Esophagus muscularis mucosa (tissue), 4 donors: ENCODE measurements at regions not wholly inside any gene's neighbourhood (a gene's known extent, or its start where the extent isn't known, plus 50 kb on each side); places are given as distances from the start of the nearest gene placed in this dataset.

Experiments used
- DNase-seq: peaks from one replicate; pipeline ENCODE4 v3.0.0-alpha.2; 2017; ENCODE audit errors: extremely low spot score
- H3K27ac ChIP-seq, 4 donors: fragments of 200-600 bp; sonication (generic); replicated peaks in 1 of 4; 1 replicate in 3 of 4; 2 replicates in 1 of 4; pipeline ENCODE4 v1.5.1; 2016 to 2019; ENCODE audit warnings: mild to moderate bottlenecking in 1 of 4
- H3K27me3 ChIP-seq, 4 donors: fragments of 200-600 bp; sonication (generic); one replicate each; pipeline versions ENCODE4 v1.5.1 to v1.6.0; 2016 to 2019
- H3K36me3 ChIP-seq, 4 donors: fragments of 200-600 bp; sonication (generic); one replicate each; pipeline ENCODE4 v1.5.1; 2016 to 2019
- H3K4me1 ChIP-seq, 4 donors: fragments of 200-600 bp; sonication (generic); one replicate each; pipeline ENCODE4 v1.5.1; 2016 to 2019
- H3K4me3 ChIP-seq, 4 donors: fragments of 200-600 bp; sonication (generic); 1 replicate in 2 of 4; 2 replicates in 2 of 4; pipeline ENCODE4 v1.5.1; 2016 to 2019; ENCODE audit warnings: mild to moderate bottlenecking in 4 of 4, moderate library complexity in 1 of 4
- H3K9me3 ChIP-seq, 4 donors: fragments of 200-600 bp; sonication (generic); 1 replicate in 3 of 4; 2 replicates in 1 of 4; pipeline ENCODE4 v1.5.1; 2016 to 2019
- EP300 ChIP-seq: sonication (generic); formaldehyde crosslinking; IDR thresholded peaks from one replicate; pipeline ENCODE4 v1.6.1; 2017; ENCODE audit warnings: antibody characterized with exemption
- POLR2A ChIP-seq: fragments of 450-650 bp; IDR thresholded peaks from one replicate; pipeline ENCODE4 v1.6.1; 2017; ENCODE audit warnings: antibody characterized with exemption, moderate library complexity, mild to moderate bottlenecking, low read depth
- POLR2AphosphoS5 ChIP-seq, 2 donors: sonication (generic); formaldehyde crosslinking; IDR thresholded peaks; one replicate each; pipeline ENCODE4 v1.6.1; 2017; ENCODE audit warnings: antibody characterized with exemption in 2 of 2
- whole genome bisulfite sequencing: methylation state at CpG from one replicate; pipeline ENCODE4 v1.1.5; 2018; 5-methylcytosine and 5-hydroxymethylcytosine counted together
- intact Hi-C: fragments of 100-400 bp; cut with DNase I; formaldehyde crosslinking; loops from one replicate; pipeline ENCODE4 v1.15.1; 2023
- TF ChIP-seq, protein P1 (sequence below), 3 experiments: fragments of 200-600 bp in 2 of 3; fragments of 450-650 bp in 1 of 3; sonication (generic) in 2 of 3; IDR thresholded peaks; one replicate each; pipeline ENCODE4 v1.5.1; 2017 to 2019; ENCODE audit warnings: antibody characterized with exemption in 3 of 3, mild to moderate bottlenecking in 2 of 3, moderate library complexity in 1 of 3

DNA sequence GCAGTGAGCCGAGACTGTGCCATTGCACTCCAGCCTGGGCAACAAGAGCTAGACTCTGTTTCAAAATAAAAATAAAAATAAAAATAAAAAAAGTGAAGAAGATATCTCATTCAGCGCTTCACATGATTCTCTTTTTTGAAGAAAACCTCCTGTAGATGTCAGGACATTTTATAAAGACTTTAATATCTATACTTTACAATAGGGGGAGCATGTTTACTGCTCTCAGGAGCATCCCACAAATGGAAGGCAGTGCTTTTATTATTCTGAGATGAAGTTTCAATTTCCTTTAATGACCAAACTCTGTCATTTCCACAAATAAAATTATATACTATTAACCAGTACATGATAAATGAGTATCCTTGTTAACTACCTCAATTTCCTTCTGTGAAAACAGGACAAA is 118.7 kb upstream of the MYOCD start:
- intact Hi-C loops: loop anchor here (5.0 to 10.0 kb wide), 5 partner anchors 120 to 455 kb away; partner anchors contain the start of gene MYOCD
- Histone ChIP-seq H3K27ac (no peak overlapping the region), H3K36me3 (no peaks in the 10 kb centered on the region), H3K4me3 (no peak overlapping the region), H3K27me3 (no peaks in the 10 kb centered on the region), H3K9me3 (no peaks in the 10 kb centered on the region), H3K4me1 (peaks cover 0 to 12% (median 5%) of the 10 kb centered on the region in 4 donors)
- WGBS: 89% methylated on average over 2 of the region's 2 CpGs
- no peak for DNase-seq
- TF ChIP-seq EP300: no peak
- no peak for TF ChIP-seq POLR2A
- TF ChIP-seq, protein P1, sequence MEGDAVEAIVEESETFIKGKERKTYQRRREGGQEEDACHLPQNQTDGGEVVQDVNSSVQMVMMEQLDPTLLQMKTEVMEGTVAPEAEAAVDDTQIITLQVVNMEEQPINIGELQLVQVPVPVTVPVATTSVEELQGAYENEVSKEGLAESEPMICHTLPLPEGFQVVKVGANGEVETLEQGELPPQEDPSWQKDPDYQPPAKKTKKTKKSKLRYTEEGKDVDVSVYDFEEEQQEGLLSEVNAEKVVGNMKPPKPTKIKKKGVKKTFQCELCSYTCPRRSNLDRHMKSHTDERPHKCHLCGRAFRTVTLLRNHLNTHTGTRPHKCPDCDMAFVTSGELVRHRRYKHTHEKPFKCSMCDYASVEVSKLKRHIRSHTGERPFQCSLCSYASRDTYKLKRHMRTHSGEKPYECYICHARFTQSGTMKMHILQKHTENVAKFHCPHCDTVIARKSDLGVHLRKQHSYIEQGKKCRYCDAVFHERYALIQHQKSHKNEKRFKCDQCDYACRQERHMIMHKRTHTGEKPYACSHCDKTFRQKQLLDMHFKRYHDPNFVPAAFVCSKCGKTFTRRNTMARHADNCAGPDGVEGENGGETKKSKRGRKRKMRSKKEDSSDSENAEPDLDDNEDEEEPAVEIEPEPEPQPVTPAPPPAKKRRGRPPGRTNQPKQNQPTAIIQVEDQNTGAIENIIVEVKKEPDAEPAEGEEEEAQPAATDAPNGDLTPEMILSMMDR (IDR thresholded peaks at IDR 0.05): no peak
- no peak for TF ChIP-seq POLR2AphosphoS5 (IDR thresholded peaks at IDR 0.05)

DNA sequence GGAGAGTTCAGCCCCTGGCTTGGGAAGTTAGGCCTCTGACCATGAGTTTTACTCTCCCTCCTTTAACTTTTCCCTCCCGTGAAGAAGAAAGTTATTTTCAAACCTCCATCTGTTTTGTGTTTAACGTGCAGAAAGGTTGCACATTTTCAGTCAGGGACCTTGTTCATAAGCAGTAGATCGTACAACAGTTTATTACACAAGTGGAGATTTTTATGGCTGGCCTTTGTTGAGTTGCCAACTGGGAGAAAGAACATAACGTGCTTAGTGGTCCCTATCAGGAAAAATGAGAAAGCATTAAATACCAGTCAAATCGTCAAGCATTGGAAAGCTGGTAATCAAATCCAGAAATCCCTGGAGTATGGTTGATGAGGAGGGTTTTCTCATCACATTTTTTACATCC is 117.9 kb upstream of the MYOCD start:
- Histone ChIP-seq H3K4me3 (no peak overlapping the region), H3K9me3 (no peaks in the 10 kb centered on the region), H3K27ac (no peak overlapping the region), H3K27me3 (no peaks in the 10 kb centered on the region), H3K36me3 (no peaks in the 10 kb centered on the region), H3K4me1 (peaks cover 0 to 12% (median 5%) of the 10 kb centered on the region in 4 donors)
- WGBS: 90% methylated on average over 5 of the region's 5 CpGs
- TF ChIP-seq, protein P1 (IDR thresholded peaks at IDR 0.05): no peak
- TF ChIP-seq POLR2A (no peak), POLR2AphosphoS5 (IDR thresholded peaks at IDR 0.05) (no peak), EP300 (no peak)
- intact Hi-C loops: loop anchor here (5.0 to 10.0 kb wide), 5 partner anchors 119 to 454 kb away; partner anchors contain the start of gene MYOCD
- DNase-seq: no peak

DNA sequence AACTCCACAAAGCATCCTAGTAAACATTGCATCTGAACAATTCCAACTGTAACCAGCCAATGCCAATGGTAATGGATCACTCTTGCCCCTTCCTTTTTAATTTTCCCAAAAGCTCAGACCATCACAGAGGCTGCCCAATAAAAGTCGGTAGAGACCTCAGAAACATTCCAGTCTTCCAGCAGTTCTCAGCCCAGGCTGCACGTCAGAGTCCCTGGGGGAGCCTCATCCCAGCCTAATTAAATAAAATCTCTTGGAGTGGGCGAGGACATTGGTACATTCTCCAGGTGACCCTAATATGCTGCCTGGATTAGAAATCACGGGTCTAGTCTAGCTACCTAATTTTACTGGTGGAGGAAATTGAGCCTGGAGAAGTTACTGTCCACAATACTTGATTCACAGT is 117.1 kb upstream of the MYOCD start:
- Histone ChIP-seq H3K9me3 (no peaks in the 10 kb centered on the region), H3K4me1 (peaks cover 0 to 12% (median 5%) of the 10 kb centered on the region in 4 donors), H3K27me3 (no peaks in the 10 kb centered on the region), H3K4me3 (no peak overlapping the region), H3K36me3 (no peaks in the 10 kb centered on the region), H3K27ac (no peak overlapping the region)
- DNase-seq: no peak
- WGBS: 80% methylated on average over 4 of the region's 4 CpGs
- TF ChIP-seq POLR2A (no peak), POLR2AphosphoS5 (IDR thresholded peaks at IDR 0.05) (no peak), EP300 (no peak)
- TF ChIP-seq, protein P1 (IDR thresholded peaks at IDR 0.05): no peak
- intact Hi-C loops: loop anchor here (5.0 to 10.0 kb wide), 5 partner anchors 119 to 454 kb away; partner anchors contain the start of gene MYOCD

DNA sequence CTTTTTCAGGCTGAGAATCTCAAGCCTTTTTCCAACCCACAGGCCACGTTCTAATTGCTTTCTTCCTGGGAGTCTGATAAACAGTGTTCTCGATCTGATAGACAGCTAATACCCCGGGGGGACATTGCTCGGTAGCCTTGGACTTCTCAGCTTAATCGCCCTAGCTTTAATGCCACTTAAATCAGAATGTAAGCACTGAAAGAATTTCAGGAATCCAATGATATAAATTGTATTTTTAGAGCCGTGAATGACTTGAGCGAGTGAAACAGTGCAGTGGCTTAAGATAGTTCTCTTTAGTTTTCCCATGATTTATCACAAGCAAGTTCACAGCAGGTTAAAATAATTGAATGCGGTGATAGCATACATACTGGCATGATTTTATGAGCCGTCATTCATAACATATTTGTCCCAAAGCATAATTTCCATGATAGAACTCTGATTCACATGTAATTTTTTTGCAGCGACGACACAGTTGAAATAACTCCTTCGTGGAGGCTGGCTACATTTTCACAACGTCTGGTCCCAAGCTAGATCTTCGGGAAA is 116.1 kb upstream of the MYOCD start:
- no peak for DNase-seq
- Histone ChIP-seq H3K36me3 (no peaks in the 10 kb centered on the region), H3K27ac (peak overlapping the region; percentile 0 to 32 (median 12)), H3K4me1 (peaks cover 0 to 12% (median 5%) of the 10 kb centered on the region in 4 donors), H3K27me3 (no peaks in the 10 kb centered on the region), H3K4me3 (peak overlapping the region in 3 of 4 donors; percentile 7 to 17 (median 11)), H3K9me3 (no peaks in the 10 kb centered on the region)
- WGBS: 45% methylated on average over 14 of the region's 14 CpGs
- no peak for TF ChIP-seq POLR2AphosphoS5 (IDR thresholded peaks at IDR 0.05)
- TF ChIP-seq EP300: no peak
- TF ChIP-seq, protein P1 (IDR thresholded peaks at IDR 0.05): no peak
- TF ChIP-seq POLR2A: no peak
- intact Hi-C loops: loop anchor here (5.0 to 10.0 kb wide), 5 partner anchors 118 to 453 kb away; partner anchors contain the start of gene MYOCD

DNA sequence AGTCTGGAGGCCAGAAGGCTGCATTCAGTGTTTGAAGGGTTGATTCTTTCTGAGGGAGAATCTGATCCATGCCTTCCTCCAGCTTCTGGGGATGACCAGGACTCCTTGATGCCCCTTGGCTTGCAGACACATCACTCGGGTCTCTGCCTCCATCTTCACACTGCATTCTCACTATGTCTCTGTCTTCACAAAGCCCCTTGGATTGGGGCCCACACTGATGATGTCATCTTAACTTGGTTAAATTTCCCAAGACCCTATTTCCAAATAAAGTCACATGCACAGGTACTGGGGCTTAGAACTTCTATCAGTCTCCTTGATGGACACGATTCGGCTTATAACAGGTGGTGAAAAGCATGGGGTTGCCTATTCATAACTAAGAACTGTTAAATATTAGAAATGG is 112.1 kb upstream of the MYOCD start:
- Histone ChIP-seq H3K27me3 (no peaks in the 10 kb centered on the region), H3K36me3 (no peaks in the 10 kb centered on the region), H3K4me3 (no peak overlapping the region), H3K27ac (no peak overlapping the region), H3K9me3 (no peaks in the 10 kb centered on the region), H3K4me1 (peaks cover 0 to 6% (median 0%) of the 10 kb centered on the region in 4 donors)
- intact Hi-C loops: no loop called here
- TF ChIP-seq POLR2AphosphoS5 (IDR thresholded peaks at IDR 0.05): no peak
- WGBS: 66% methylated on average over 3 of the region's 3 CpGs
- no peak for DNase-seq
